Suprapubic skin (tissue), 4 donors: ENCODE measurements at regions not wholly inside any gene's neighbourhood (a gene's known extent, or its start where the extent isn't known, plus 50 kb on each side); places are given as distances from the start of the nearest gene placed in this dataset.

Experiments
- POLR2A ChIP-seq, 2 donors: fragments of 450-650 bp; IDR thresholded peaks; one replicate each; pipeline ENCODE4 v1.6.1; 2017; ENCODE audit warnings: antibody characterized with exemption in 2 of 2, mild to moderate bottlenecking in 2 of 2, moderate library complexity in 2 of 2
- POLR2AphosphoS5 ChIP-seq, 3 donors: sonication (generic); formaldehyde crosslinking; IDR thresholded peaks; one replicate each; pipeline ENCODE4 v1.6.1; 2017; ENCODE audit warnings: antibody characterized with exemption in 3 of 3

DNA sequence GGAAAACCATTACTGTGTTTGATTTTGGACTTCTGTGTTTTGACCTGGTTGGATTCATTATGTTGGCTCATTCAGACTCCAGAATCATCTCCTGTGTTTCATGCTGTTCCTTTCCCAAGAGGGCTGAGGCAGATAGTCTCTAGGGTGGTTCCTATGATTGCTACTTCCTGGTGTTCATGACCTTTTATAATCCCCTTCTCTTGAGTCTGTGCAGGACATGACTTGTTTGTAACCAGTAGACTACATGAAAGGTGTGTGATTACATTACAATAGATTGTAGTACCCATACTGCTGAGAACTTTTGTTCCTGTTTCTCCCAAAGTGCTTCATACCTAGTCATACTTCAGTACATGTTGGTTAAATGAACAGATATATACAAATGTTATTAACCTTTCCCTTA lies 700.6 kb downstream of the METTL15 start:
- TF ChIP-seq POLR2AphosphoS5 (IDR thresholded peaks at IDR 0.05) (no peak), POLR2A (IDR thresholded peaks at IDR 0.05) (no peak)
